ENCODE measurements at regions not wholly inside any gene's neighbourhood (a gene's known extent, or its start where the extent isn't known, plus 50 kb on each side); places are given as distances from the start of the nearest gene placed in this dataset.

DNA sequence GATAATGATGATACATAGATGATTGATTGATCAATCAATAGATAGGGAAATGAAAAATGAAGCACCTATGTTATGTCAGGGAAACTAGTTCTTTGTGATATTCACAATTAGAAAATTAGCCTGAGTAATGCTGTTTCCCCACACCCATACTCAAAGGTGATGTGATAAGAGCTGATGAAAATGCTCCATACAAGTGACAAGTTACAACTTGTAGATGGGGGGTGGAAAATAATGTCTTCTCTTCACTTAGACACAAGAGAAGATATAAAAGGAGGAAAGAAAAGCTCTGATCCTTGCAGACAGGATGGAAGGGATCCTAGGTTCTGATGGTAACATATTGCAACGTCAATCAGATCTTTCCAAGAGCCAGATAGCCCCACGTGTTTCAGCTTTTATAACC lies 365.9 kb downstream of the AKAIN1 start:
- no peak for TF ChIP-seq POLR2A (IDR thresholded peaks at IDR 0.05)
- TF ChIP-seq, protein P1, sequence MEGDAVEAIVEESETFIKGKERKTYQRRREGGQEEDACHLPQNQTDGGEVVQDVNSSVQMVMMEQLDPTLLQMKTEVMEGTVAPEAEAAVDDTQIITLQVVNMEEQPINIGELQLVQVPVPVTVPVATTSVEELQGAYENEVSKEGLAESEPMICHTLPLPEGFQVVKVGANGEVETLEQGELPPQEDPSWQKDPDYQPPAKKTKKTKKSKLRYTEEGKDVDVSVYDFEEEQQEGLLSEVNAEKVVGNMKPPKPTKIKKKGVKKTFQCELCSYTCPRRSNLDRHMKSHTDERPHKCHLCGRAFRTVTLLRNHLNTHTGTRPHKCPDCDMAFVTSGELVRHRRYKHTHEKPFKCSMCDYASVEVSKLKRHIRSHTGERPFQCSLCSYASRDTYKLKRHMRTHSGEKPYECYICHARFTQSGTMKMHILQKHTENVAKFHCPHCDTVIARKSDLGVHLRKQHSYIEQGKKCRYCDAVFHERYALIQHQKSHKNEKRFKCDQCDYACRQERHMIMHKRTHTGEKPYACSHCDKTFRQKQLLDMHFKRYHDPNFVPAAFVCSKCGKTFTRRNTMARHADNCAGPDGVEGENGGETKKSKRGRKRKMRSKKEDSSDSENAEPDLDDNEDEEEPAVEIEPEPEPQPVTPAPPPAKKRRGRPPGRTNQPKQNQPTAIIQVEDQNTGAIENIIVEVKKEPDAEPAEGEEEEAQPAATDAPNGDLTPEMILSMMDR (IDR thresholded peaks at IDR 0.05): no peak
